HepG2 (cell line): ENCODE measurements at regions not wholly inside any gene's neighbourhood (a gene's known extent, or its start where the extent isn't known, plus 50 kb on each side); places are given as distances from the start of the nearest gene placed in this dataset.

Source experiments
- ATAC-seq: fragments of 200-7000 bp; cut with Tn5 transposase; 3 replicates; pipeline ENCODE4 v1.9.1; 2020; ENCODE audit warnings: mild to moderate bottlenecking, moderate library complexity
- BruUV-seq: library from RNA; stranded (reverse); fragments of 400-500 nt; replicated peaks from 2 replicates; lab custom pipeline; 2021; lab: Mats Ljungman, UMichigan
- CTCF ChIA-PET: fragments of 300-600 bp; formaldehyde crosslinking; extraction: SDS; loops from one replicate; lab custom pipeline; 2021; ENCODE audit warnings: low total read pairs, inconsistent platforms, low intra/inter-chr PET ratio; lab: Yijun Ruan, JAX
- POLR2A ChIA-PET: fragments of 350-600 bp; sonication (Branson Sonifier 250); formaldehyde crosslinking; loops from one replicate; lab custom pipeline; 2020; ENCODE audit warnings: antibody characterized with exemption, inconsistent platforms; lab: Yijun Ruan, JAX
- DNase-seq: peaks from one replicate; pipeline ENCODE4 v3.0.0-alpha.2; 2015; ENCODE audit warnings: low spot score
- FAIRE-seq: peaks from 3 replicates; lab custom pipeline; 2011; peaks lifted over from hg19 to GRCh38; lab: Jason Lieb, UNC
- H2AFZ ChIP-seq: one replicate; pipeline ENCODE4 v1.6.1; 2011; ENCODE audit warnings: low read length, inconsistent platforms
- H3K27ac ChIP-seq: fragments of 300-600 bp; 3 replicates; pipeline ENCODE4 v1.8.0; 2011; ENCODE audit warnings: mixed run types, mild to moderate bottlenecking, mixed read lengths, low read length, inconsistent platforms; ENCODE audit not compliant: insufficient read depth; ENCODE audit errors: extremely low read length
- H3K27me3 ChIP-seq, 2 experiments: fragments of 200-600 bp in 1 of 2; 2 replicates in 1 of 2; 3 replicates in 1 of 2; pipeline versions ENCODE4 v1.6.0 to v1.8.0; 2011; ENCODE audit warnings: low read length in 2 of 2, mild to moderate bottlenecking in 2 of 2, moderate library complexity in 2 of 2, inconsistent platforms in 1 of 2; ENCODE audit not compliant: insufficient read depth in 2 of 2, control insufficient read depth in 1 of 2
- H3K36me3 ChIP-seq, 2 experiments: fragments of 200-600 bp in 1 of 2; replicated peaks in 1 of 2; 2 replicates in 1 of 2; 3 replicates in 1 of 2; pipeline versions ENCODE4 v1.5.1 to v1.8.0; 2011; ENCODE audit warnings: low read length in 2 of 2, inconsistent platforms in 1 of 2; ENCODE audit not compliant: insufficient read depth in 2 of 2, control insufficient read depth in 1 of 2
- H3K4me1 ChIP-seq: 2 replicates; pipeline ENCODE4 v1.5.1; 2012; ENCODE audit warnings: low read length, inconsistent platforms; ENCODE audit not compliant: insufficient read depth
- H3K4me2 ChIP-seq: 2 replicates; pipeline ENCODE4 v1.6.0; 2011; ENCODE audit warnings: low read depth, low read length, inconsistent platforms
- H3K4me3 ChIP-seq, 3 experiments: fragments of 200-600 bp in 1 of 3; sonication (generic), shearing (Covaris generic) in 1 of 3; replicated peaks in 1 of 3; 2 replicates each; pipeline ENCODE4 v1.5.1; 2011 to 2016; ENCODE audit warnings: low read length in 3 of 3, inconsistent platforms in 2 of 3, low read depth in 2 of 3, mild to moderate bottlenecking in 2 of 3, control low read depth in 1 of 3, mixed read lengths in 1 of 3; ENCODE audit not compliant: insufficient read depth in 1 of 3
- H3K79me2 ChIP-seq: one replicate; pipeline ENCODE4 v1.6.1; 2011; ENCODE audit warnings: low read length, inconsistent platforms; ENCODE audit not compliant: insufficient read depth
- H3K9ac ChIP-seq: 2 replicates; pipeline ENCODE4 v1.6.0; 2011; ENCODE audit warnings: mild to moderate bottlenecking, low read depth, low read length, inconsistent platforms; ENCODE audit not compliant: insufficient read depth
- H3K9me3 ChIP-seq: 2 replicates; pipeline ENCODE4 v1.5.1; 2012; ENCODE audit warnings: mild to moderate bottlenecking, low read length
- H4K20me1 ChIP-seq: 2 replicates; pipeline ENCODE4 v1.6.0; 2011; ENCODE audit warnings: inconsistent platforms, mild to moderate bottlenecking, low read length, moderate library complexity; ENCODE audit not compliant: insufficient read depth
- ATRX ChIP-seq: sonication (generic); formaldehyde crosslinking; IDR thresholded peaks from 2 replicates; pipeline ENCODE4 v1.4.0; 2020; ENCODE audit warnings: missing genetic modification reagents, borderline replicate concordance
- ELF3 ChIP-seq: IDR thresholded peaks from 2 replicates; pipeline ENCODE4 v1.6.1; 2016; ENCODE audit warnings: missing genetic modification reagents, missing compliant biosample characterization
- EP300 ChIP-seq, 3 experiments: sonication (generic) in 1 of 3; formaldehyde crosslinking in 1 of 3; IDR thresholded peaks; 2 replicates each; pipeline versions ENCODE4 v1.5.1 to v1.6.1; 2011 to 2020; ENCODE audit warnings: low read depth in 2 of 3, low read length in 2 of 3, borderline replicate concordance in 1 of 3, improper control_type of control experiment in 1 of 3, mild to moderate bottlenecking in 1 of 3, missing genetic modification reagents in 1 of 3, moderate library complexity in 1 of 3
- FOXC1 ChIP-seq: sonication (generic); formaldehyde crosslinking; IDR thresholded peaks from 2 replicates; pipeline ENCODE4 v1.8.0; 2022; ENCODE audit warnings: mild to moderate bottlenecking, missing genetic modification reagents, borderline replicate concordance
- FOXO1 ChIP-seq: sonication (generic); formaldehyde crosslinking; IDR thresholded peaks from 2 replicates; pipeline ENCODE4 v1.4.0; 2020; ENCODE audit warnings: missing genetic modification reagents
- HOXA3 ChIP-seq: sonication (generic); formaldehyde crosslinking; IDR thresholded peaks from 2 replicates; pipeline ENCODE4 v1.5.0; 2020; ENCODE audit warnings: missing genetic modification reagents
- KDM1A ChIP-seq: IDR thresholded peaks from 2 replicates; pipeline ENCODE4 v1.6.1; 2016; ENCODE audit warnings: missing compliant biosample characterization
- MXI1 ChIP-seq: IDR thresholded peaks from 3 replicates; pipeline ENCODE4 v1.6.1; 2012; ENCODE audit warnings: low read depth, low read length, inconsistent platforms, borderline replicate concordance
- RARA ChIP-seq: IDR thresholded peaks from 2 replicates; pipeline ENCODE4 v1.6.1; 2016; ENCODE audit warnings: missing genetic modification reagents, missing compliant biosample characterization
- U2AF1 ChIP-seq: fragments of 200-400 bp; formaldehyde crosslinking; optimal IDR thresholded peaks from 2 replicates; pipeline ENCODE3; 2017; ENCODE audit warnings: mild to moderate bottlenecking, low read depth, low read length
- ZNF138 ChIP-seq: sonication (generic); formaldehyde crosslinking; IDR thresholded peaks from 2 replicates; pipeline ENCODE4 v1.5.0; 2020; ENCODE audit warnings: mild to moderate bottlenecking, low read depth, missing genetic modification reagents
- ZNF232 ChIP-seq: sonication (generic); formaldehyde crosslinking; IDR thresholded peaks from 2 replicates; pipeline ENCODE4 v1.4.0; 2020; ENCODE audit warnings: missing genetic modification reagents, borderline replicate concordance
- ZNF451 ChIP-seq: sonication (generic); formaldehyde crosslinking; IDR thresholded peaks from 2 replicates; pipeline ENCODE4 v1.5.0; 2020; ENCODE audit warnings: mild to moderate bottlenecking, missing genetic modification reagents
- ZNF510 ChIP-seq: sonication (generic); formaldehyde crosslinking; IDR thresholded peaks from 2 replicates; pipeline ENCODE4 v1.4.0; 2020; ENCODE audit warnings: low read depth, mild to moderate bottlenecking, missing genetic modification reagents
- ZNF577 ChIP-seq: sonication (generic); formaldehyde crosslinking; IDR thresholded peaks from 2 replicates; pipeline ENCODE4 v1.4.0; 2020; ENCODE audit warnings: mild to moderate bottlenecking, low read depth, missing genetic modification reagents, borderline replicate concordance
- ZNF7 ChIP-seq: IDR thresholded peaks from 2 replicates; pipeline ENCODE4 v1.6.1; 2016; ENCODE audit warnings: missing biosample characterization, missing genetic modification reagents
- ZNF704 ChIP-seq: sonication (generic); formaldehyde crosslinking; IDR thresholded peaks from 2 replicates; pipeline ENCODE4 v1.8.1; 2023; ENCODE audit warnings: mild to moderate bottlenecking, inconsistent platforms, moderate library complexity, missing genetic modification reagents, borderline replicate concordance
- ZNF841 ChIP-seq: sonication (generic); formaldehyde crosslinking; IDR thresholded peaks from 2 replicates; pipeline ENCODE4 v1.8.1; 2023; ENCODE audit warnings: missing genetic modification reagents, borderline replicate concordance
- ZNF878 ChIP-seq: sonication (generic); formaldehyde crosslinking; IDR thresholded peaks from 2 replicates; pipeline ENCODE4 v1.8.1; 2023; ENCODE audit warnings: mild to moderate bottlenecking, missing genetic modification reagents, moderate library complexity
- WGBS: methylation state at CpG from one replicate; pipeline ENCODE4 v1.1.6; 2017; ENCODE audit warnings: low lambda C conversion rate; 5-methylcytosine and 5-hydroxymethylcytosine counted together
- in situ Hi-C: cut with HindIII; loops from 2 replicates; pipeline ENCODE4 v1.10.0; 2017; ENCODE audit warnings: low pct_unique_long_range_greater_than_20kb; ENCODE audit not compliant: extremely low pct_ligation_motif_present
- intact Hi-C: fragments of 100-400 bp; cut with micrococcal nuclease; formaldehyde crosslinking; loops from one replicate; pipeline ENCODE4 v1.10.0; 2022; ENCODE audit not compliant: unreplicated experiment
- TF ChIP-seq, protein P1 (sequence below): sonication (generic); formaldehyde crosslinking; IDR thresholded peaks from 2 replicates; pipeline ENCODE4 v1.4.0; 2020; ENCODE audit warnings: mild to moderate bottlenecking, missing genetic modification reagents, borderline replicate concordance

DNA sequence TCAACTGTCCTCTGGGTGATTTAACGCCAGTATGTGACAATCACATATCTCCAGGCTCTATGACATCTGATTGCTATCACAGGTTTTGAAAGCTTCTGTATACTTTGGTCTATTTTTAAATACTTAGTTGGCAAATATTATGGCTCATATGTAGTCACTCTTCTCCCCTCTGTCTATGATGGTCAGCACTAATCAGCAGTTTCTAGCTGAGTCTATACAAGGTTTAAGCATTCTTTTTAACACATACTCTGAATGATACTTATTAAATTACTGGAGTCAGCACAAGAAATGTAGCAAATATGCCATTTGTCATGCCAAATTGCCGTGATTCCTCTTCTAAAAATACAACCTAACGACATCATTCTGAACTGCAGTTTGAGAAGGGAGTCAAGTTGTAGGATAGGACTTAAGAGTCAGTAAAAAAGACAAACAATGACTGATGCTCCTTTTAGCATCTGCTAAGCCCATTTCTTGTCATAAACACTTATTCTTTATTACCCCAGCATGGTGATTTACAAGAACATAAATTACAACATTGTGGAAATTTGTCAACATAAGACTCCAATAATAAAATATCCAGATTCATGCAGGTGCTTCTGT lies 947.8 kb downstream of the XPNPEP1 start:
- no peak overlapping the region for H3K27ac ChIP-seq
- TF ChIP-seq ELF3 (CRISPR knock-in tag) (no peak), ZNF577 (no peak), ZNF7 (CRISPR knock-in tag) (no peak), RARA (CRISPR knock-in tag) (no peak), ZNF232 (CRISPR knock-in tag) (no peak), ATRX (CRISPR knock-in tag) (no peak), MXI1 (no peak), KDM1A (CRISPR knock-in tag) (no peak), EP300 (IDR thresholded peaks at IDR 0.05; ENCODE audit: low read depth in 2 of 2, low read length in 2 of 2) (no peak), EP300 (CRISPR knock-in tag; IDR thresholded peaks at IDR 0.05; ENCODE audit: borderline replicate concordance) (no peak), ZNF841 (CRISPR knock-in tag) (no peak), ZNF878 (CRISPR knock-in tag) (no peak), HOXA3 (CRISPR knock-in tag) (no peak), FOXC1 (no peak), ZNF451 (CRISPR knock-in tag) (no peak), ZNF138 (CRISPR knock-in tag) (no peak), ZNF510 (no peak), ZNF704 (CRISPR knock-in tag) (no peak), FOXO1 (CRISPR knock-in tag) (no peak), U2AF1 (no peak)
- TF ChIP-seq, protein P1, sequence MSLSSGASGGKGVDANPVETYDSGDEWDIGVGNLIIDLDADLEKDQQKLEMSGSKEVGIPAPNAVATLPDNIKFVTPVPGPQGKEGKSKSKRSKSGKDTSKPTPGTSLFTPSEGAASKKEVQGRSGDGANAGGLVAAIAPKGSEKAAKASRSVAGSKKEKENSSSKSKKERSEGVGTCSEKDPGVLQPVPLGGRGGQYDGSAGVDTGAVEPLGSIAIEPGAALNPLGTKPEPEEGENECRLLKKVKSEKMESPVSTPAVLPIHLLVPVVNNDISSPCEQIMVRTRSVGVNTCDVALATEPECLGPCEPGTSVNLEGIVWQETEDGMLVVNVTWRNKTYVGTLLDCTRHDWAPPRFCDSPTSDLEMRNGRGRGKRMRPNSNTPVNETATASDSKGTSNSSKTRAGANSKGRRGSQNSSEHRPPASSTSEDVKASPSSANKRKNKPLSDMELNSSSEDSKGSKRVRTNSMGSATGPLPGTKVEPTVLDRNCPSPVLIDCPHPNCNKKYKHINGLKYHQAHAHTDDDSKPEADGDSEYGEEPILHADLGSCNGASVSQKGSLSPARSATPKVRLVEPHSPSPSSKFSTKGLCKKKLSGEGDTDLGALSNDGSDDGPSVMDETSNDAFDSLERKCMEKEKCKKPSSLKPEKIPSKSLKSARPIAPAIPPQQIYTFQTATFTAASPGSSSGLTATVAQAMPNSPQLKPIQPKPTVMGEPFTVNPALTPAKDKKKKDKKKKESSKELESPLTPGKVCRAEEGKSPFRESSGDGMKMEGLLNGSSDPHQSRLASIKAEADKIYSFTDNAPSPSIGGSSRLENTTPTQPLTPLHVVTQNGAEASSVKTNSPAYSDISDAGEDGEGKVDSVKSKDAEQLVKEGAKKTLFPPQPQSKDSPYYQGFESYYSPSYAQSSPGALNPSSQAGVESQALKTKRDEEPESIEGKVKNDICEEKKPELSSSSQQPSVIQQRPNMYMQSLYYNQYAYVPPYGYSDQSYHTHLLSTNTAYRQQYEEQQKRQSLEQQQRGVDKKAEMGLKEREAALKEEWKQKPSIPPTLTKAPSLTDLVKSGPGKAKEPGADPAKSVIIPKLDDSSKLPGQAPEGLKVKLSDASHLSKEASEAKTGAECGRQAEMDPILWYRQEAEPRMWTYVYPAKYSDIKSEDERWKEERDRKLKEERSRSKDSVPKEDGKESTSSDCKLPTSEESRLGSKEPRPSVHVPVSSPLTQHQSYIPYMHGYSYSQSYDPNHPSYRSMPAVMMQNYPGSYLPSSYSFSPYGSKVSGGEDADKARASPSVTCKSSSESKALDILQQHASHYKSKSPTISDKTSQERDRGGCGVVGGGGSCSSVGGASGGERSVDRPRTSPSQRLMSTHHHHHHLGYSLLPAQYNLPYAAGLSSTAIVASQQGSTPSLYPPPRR (CRISPR knock-in tag) = no peak
- H4K20me1 ChIP-seq = no peaks in the 10 kb centered on the region
- H3K4me3 ChIP-seq = no peak overlapping the region
- no peaks in the 10 kb centered on the region for H3K36me3 ChIP-seq
- H3K27me3 ChIP-seq = no peaks in the 10 kb centered on the region; a peak in 1 of 5 replicates
- no peaks in the 10 kb centered on the region for H3K79me2 ChIP-seq
- no TSS peak for BruUV-seq
- H3K9ac ChIP-seq = no peak overlapping the region
- ATAC-seq (no peak), DNase-seq (no peak), FAIRE-seq (no peak)
- 5% methylated on average over 3 of the region's 3 CpGs for WGBS
- intact Hi-C loops (no loop called here), in situ Hi-C loops (no loop called here)
- POLR2A ChIA-PET = no interaction called here
- CTCF ChIA-PET = no interaction called here
- H3K4me1 ChIP-seq = no peaks in the 10 kb centered on the region
- H3K9me3 ChIP-seq = peaks cover 93% of the 10 kb centered on the region
- no peak overlapping the region for H3K4me2 ChIP-seq
- H2AFZ ChIP-seq = no peak overlapping the region
